Endodermal cell (in vitro differentiated cells): ENCODE measurements at regions not wholly inside any gene's neighbourhood (a gene's known extent, or its start where the extent isn't known, plus 50 kb on each side); places are given as distances from the start of the nearest gene placed in this dataset.

Source experiments
- DNase-seq: peaks from one replicate; pipeline ENCODE4 v3.0.0-alpha.2; 2017
- H3K27ac ChIP-seq: 2 replicates; pipeline ENCODE4 v1.5.1; 2013; ENCODE audit warnings: mild to moderate bottlenecking, low read depth, low read length, moderate library complexity
- H3K27me3 ChIP-seq: 2 replicates; pipeline ENCODE4 v1.6.1; 2013; ENCODE audit warnings: mild to moderate bottlenecking, low read length, moderate library complexity; ENCODE audit not compliant: insufficient read depth, control insufficient read depth, poor library complexity, severe bottlenecking
- H3K36me3 ChIP-seq: 2 replicates; pipeline ENCODE4 v1.7.0; 2013; ENCODE audit warnings: mild to moderate bottlenecking, low read length, moderate library complexity; ENCODE audit not compliant: control insufficient read depth, insufficient read depth
- H3K4me1 ChIP-seq: one replicate; pipeline ENCODE4 v1.7.0; 2013; ENCODE audit warnings: low read length; ENCODE audit not compliant: control insufficient read depth, insufficient read depth
- H3K4me3 ChIP-seq: 2 replicates; pipeline ENCODE4 v1.5.1; 2013; ENCODE audit warnings: mild to moderate bottlenecking, low read length, moderate library complexity
- H3K9ac ChIP-seq: 2 replicates; pipeline ENCODE4 v1.6.1; 2013; ENCODE audit warnings: mild to moderate bottlenecking, low read length, moderate library complexity; ENCODE audit not compliant: poor library complexity, severe bottlenecking; ENCODE audit errors: extremely low read depth
- H3K9me3 ChIP-seq: 2 replicates; pipeline ENCODE4 v1.6.1; 2013; ENCODE audit warnings: mild to moderate bottlenecking, low read length, moderate library complexity; ENCODE audit not compliant: control insufficient read depth
- H3K27ac Mint-ChIP-seq: 2 replicates; pipeline ENCODE4 v1.8.0; 2020; ENCODE audit warnings: mixed read lengths
- H3K27me3 Mint-ChIP-seq: 2 replicates; pipeline ENCODE4 v1.8.0; 2021; ENCODE audit warnings: mild to moderate bottlenecking, mixed read lengths; ENCODE audit not compliant: insufficient read depth
- H3K36me3 Mint-ChIP-seq: 2 replicates; pipeline ENCODE4 v1.8.0; 2020; ENCODE audit warnings: low read depth, mixed read lengths
- H3K4me1 Mint-ChIP-seq: 2 replicates; pipeline ENCODE4 v1.8.0; 2020; ENCODE audit warnings: mixed read lengths
- H3K4me3 Mint-ChIP-seq: 2 replicates; pipeline ENCODE4 v1.8.0; 2020; ENCODE audit warnings: mild to moderate bottlenecking, moderate library complexity, mixed read lengths
- H3K9me3 Mint-ChIP-seq: 2 replicates; pipeline ENCODE4 v1.8.0; 2020; ENCODE audit warnings: mild to moderate bottlenecking, mixed read lengths
- CTCF ChIP-seq: fragments of 200-600 bp; sonication (generic); conservative IDR thresholded peaks from 2 replicates; pipeline ENCODE4 v1.5.0; 2021; ENCODE audit warnings: antibody characterized with exemption, mild to moderate bottlenecking
- WGBS, 2 experiments: methylation state at CpG; one replicate each; pipeline versions ENCODE4 v1.1.5 to v1.1.7; 2013; ENCODE audit warnings: missing lambda C conversion rate in 2 of 2, mixed read lengths in 1 of 2; ENCODE audit not compliant: insufficient coverage in 1 of 2, insufficient read length in 1 of 2; 5-methylcytosine and 5-hydroxymethylcytosine counted together

- Histone ChIP-seq H3K27ac (no peak overlapping the region), H3K27me3 (peaks cover 61% of the 10 kb centered on the region), H3K9ac (no peak overlapping the region), H3K36me3 (no peaks in the 10 kb centered on the region), H3K4me1 (no peaks in the 10 kb centered on the region), H3K4me3 (no peak overlapping the region), H3K9me3 (no peaks in the 10 kb centered on the region)
- TF ChIP-seq CTCF = no peak
- 66 to 67% methylated on average over 2 to 3 of the region's 3 CpGs for WGBS, 2 experiments
- H3K4me3 Mint-ChIP-seq = no peak overlapping the region
- no peak overlapping the region for H3K27ac Mint-ChIP-seq
- H3K36me3 Mint-ChIP-seq = no peaks in the 10 kb centered on the region
- no peaks in the 10 kb centered on the region for H3K4me1 Mint-ChIP-seq
- DNase-seq = no peak
- H3K9me3 Mint-ChIP-seq = no peaks in the 10 kb centered on the region
- H3K27me3 Mint-ChIP-seq = peaks cover 94% of the 10 kb centered on the region
Measured at GRCh38 chr19:28862238-28862637, 350.7 kb downstream of the UQCRFS1 start.

- no peak for DNase-seq
- peaks cover 37% of the 10 kb centered on the region for H3K27me3 ChIP-seq
- no peak overlapping the region for H3K4me3 Mint-ChIP-seq
- H3K36me3 Mint-ChIP-seq = no peaks in the 10 kb centered on the region
- no peak overlapping the region for H3K4me3 ChIP-seq
- peaks cover 2% of the 10 kb centered on the region for H3K9me3 Mint-ChIP-seq
- H3K4me1 Mint-ChIP-seq = no peaks in the 10 kb centered on the region
- H3K9me3 ChIP-seq = peaks cover 4% of the 10 kb centered on the region
- no peaks in the 10 kb centered on the region for H3K4me1 ChIP-seq
- 81 to 87% methylated on average over 6 of the region's 6 CpGs for whole genome bisulfite sequencing, 2 experiments
- H3K27ac ChIP-seq = no peak overlapping the region
- H3K36me3 ChIP-seq = no peaks in the 10 kb centered on the region
- H3K9ac ChIP-seq = no peak overlapping the region
- no peak for TF ChIP-seq CTCF
- H3K27me3 Mint-ChIP-seq = peaks cover 72% of the 10 kb centered on the region
- no peak overlapping the region for H3K27ac Mint-ChIP-seq
Measured at GRCh38 chr19:28859811-28860210, 353.1 kb downstream of the UQCRFS1 start.

GRCh38 chr19:28858933-28859332, 354.0 kb downstream of the UQCRFS1 start:
- DNase-seq = no peak
- H3K4me1 ChIP-seq = no peaks in the 10 kb centered on the region
- H3K4me3 ChIP-seq = no peak overlapping the region
- WGBS, 2 experiments = 93 to 100% methylated on average over 1 of the region's 1 CpG
- Mint-ChIP-seq H3K4me1 (no peaks in the 10 kb centered on the region), H3K36me3 (no peaks in the 10 kb centered on the region), H3K9me3 (peaks cover 11% of the 10 kb centered on the region), H3K27ac (no peak overlapping the region), H3K4me3 (no peak overlapping the region), H3K27me3 (peaks cover 63% of the 10 kb centered on the region)
- peaks cover 28% of the 10 kb centered on the region for H3K27me3 ChIP-seq
- H3K9ac ChIP-seq = no peak overlapping the region
- H3K36me3 ChIP-seq = no peaks in the 10 kb centered on the region
- peaks cover 11% of the 10 kb centered on the region for H3K9me3 ChIP-seq
- no peak for TF ChIP-seq CTCF
- no peak overlapping the region for H3K27ac ChIP-seq
